ENCODE measurements at regions not wholly inside any gene's neighbourhood (a gene's known extent, or its start where the extent isn't known, plus 50 kb on each side); places are given as distances from the start of the nearest gene placed in this dataset.
"Not testable (repeated sequence)": the region's sequence is repeated elsewhere in the genome, so short reads cannot be mapped to it uniquely, and the experiment has no call there.

GRCh38 chr4:184280137-184280536 lies 62.5 kb upstream of the ENPP6 start:
- no peak for DNase-seq

GRCh38 chr4:184279496-184280061 lies 61.9 kb upstream of the ENPP6 start:
- DNase-seq: no peak

GRCh38 chr4:184277769-184278168 lies 60.1 kb upstream of the ENPP6 start:
- DNase-seq: not testable (repeated sequence)

DNA sequence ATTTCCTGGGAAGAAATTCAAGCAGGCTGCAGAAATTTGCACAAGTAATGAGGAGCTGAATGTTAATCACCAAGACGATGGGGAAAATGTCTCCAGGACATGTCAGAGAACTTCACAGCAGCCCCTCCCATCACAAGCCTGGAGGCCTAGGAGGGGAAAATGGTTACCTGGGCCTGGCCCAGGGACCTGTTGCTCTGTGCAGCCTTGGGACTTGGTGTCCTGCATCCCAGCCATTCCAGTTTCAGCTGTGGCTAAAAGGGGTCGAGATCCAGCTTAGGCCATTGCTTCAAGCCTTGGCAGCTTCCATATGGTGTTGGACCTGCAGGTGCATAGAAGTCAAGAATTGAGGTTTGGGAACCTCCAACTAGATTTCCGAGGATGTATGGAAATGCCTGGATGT lies 59.3 kb upstream of the ENPP6 start:
- not testable (repeated sequence) for DNase-seq

DNA sequence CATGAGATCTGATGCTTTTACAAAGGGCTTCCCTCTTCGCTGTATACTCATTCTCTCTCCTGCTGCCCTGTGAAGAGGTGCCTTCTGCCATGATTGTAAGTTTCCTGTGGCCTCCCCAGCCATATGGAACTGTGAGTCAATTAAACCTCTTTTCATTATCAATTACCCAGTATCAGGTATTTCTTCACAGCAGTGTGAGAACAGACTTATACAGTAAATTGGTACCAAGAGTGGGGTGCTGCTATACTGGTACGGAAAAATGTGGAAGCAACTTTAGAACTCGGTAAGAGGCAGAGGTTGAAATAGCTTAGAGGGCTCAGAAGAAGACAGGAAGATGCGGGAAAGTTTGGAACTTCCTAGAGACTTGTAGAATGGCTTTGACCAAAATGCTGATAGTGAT lies 58.7 kb upstream of the ENPP6 start:
- DNase-seq: not testable (repeated sequence)

DNA sequence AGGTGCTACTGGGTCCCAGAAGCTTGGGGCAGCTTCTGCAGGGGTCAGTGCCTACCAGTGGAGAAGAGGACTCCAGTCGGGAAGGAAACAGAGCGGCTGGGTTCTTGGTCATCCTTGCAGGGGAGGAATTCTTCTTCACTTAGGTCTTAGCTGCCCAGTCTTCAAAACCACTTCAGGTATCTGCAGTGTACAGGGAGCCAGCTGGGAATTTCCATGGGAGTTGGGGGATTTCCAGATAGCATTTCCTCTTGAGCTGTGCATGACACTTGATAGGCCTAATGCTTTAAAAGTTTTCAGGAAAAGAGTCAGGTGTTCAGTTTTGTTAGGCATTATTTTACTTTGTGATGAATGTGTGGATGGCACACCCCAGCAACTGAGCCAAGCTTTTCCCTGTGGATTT lies 58.1 kb upstream of the ENPP6 start:
- no peak for DNase-seq

DNA sequence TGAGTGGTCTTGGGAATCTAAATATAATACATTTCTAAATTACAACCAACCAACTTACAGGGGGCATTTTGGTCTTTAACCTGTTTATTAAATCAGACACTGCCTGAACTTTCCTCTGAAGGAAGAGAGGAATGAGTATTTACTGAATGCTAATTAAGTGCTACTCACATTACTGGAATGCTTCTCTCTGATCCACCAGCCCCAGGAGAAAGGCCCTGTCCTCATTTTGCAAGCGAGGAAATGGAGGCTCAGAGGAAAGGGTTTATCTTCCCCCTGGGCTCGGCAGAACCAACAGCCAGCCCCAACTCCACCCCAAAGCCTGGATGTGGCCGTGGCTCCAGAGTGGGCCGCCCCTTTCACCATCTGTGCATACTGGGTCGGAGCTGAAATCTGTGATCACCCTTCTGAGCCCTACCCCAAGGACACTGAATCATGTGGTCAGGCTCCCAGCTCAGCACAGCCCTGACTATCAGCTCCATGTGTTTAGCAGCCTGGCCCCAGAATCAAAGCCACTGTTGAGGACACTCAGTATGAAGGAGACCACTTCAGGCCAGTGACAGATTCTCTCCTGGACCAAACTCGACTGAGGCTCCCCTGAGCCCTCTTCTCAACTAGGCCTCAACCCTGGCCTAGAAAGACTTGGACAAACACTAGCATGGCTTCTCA lies 56.7 kb upstream of the ENPP6 start:
- no peak for DNase-seq

- no peak for DNase-seq
Observed at GRCh38 chr4:184273166-184274147, 55.8 kb upstream of the ENPP6 start.

- DNase-seq: no peak
Observed at GRCh38 chr4:184270808-184271413, 53.2 kb upstream of the ENPP6 start.

- DNase-seq: no peak
Observed at GRCh38 chr4:184269879-184270430, 52.3 kb upstream of the ENPP6 start.

GRCh38 chr4:184268584-184269160 lies 51.0 kb upstream of the ENPP6 start:
- no peak for DNase-seq

DNA sequence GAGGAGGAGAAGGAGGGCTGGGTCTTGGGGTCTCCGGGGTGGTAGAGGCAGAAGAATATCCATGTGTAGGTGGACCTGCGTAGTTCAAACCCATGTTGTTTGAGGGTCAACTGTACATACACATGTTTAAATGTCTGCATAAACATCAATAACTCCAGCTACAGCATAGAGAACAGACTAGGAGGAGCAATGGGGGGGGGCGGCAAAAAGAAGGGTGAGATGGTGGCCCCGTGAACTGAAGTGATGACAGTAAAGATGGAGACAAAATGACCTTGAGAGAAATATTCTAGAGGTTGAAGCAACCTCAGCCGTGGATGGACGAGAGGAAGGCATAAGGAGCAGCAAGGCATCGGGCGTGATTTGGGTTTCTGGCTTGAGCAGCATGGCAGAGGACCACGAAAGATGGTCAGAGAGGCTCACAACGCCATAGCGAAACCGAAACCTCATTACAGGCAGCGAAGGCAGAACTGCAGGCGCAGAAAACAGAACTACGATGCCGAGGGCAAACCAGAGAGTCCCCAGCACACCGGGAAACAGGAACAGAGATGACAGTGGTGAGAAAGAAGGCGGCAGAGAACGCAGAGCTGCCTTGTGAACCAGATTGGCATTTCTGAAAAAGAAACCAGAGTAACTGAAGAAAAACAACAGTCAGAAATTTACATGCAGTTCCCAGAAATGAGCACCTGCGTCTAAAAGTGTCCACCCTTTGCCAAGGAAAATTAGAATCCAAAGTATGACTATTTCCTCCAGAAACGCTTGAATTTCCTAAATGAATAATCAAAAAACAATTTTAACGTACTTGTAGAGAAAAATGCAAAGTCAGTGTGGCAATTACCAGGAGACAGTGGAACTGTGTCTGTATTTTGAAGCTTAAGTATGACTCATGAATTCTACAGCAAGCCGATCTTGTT lies 50.3 kb upstream of the ENPP6 start:
- DNase-seq: no peak
